ENCODE measurements at regions not wholly inside any gene's neighbourhood (a gene's known extent, or its start where the extent isn't known, plus 50 kb on each side); places are given as distances from the start of the nearest gene placed in this dataset.
"Not testable (repeated sequence)": the region's sequence is repeated elsewhere in the genome, so short reads cannot be mapped to it uniquely, and the experiment has no call there.

- H3K4me3 ChIP-seq; H3K27me3 ChIP-seq; intact Hi-C loops (cut with DNase I); H3K36me3 ChIP-seq; DNase-seq; H3K9me3 ChIP-seq; H3K4me1 ChIP-seq; H3K27ac ChIP-seq: not testable (repeated sequence)
- peak in 1 of 4 donors; percentile 21 for ATAC-seq
- 80 to 100% (median 85%) methylated on average over 2 to 7 of the region's 8 CpGs; no CpG with 5 or more reads in 1 of the 4 donors for WGBS, 4 donors
Observed at GRCh38 chr14:105723271-105723670, 196.9 kb downstream of the TMEM121 start.

GRCh38 chr14:105723776-105724175, 197.4 kb downstream of the TMEM121 start:
- not testable (repeated sequence) for ATAC-seq
- WGBS, 4 donors: 81 to 85% (median 83%) methylated on average over 5 to 15 of the region's 15 CpGs

GRCh38 chr14:105729825-105730368, 203.5 kb downstream of the TMEM121 start:
- H3K9me3 ChIP-seq: peaks cover 0 to 11% (median 0%) of the 10 kb centered on the region in 12 donors
- not testable (repeated sequence) for H3K4me1 ChIP-seq, H3K36me3 ChIP-seq, ATAC-seq, H3K27ac ChIP-seq, H3K4me3 ChIP-seq, H3K27me3 ChIP-seq
- peak in 1 of 5 donors; percentile 35 for DNase-seq
- intact Hi-C loops (cut with DNase I): loop anchor here in 1 of 10 donors (10.0 kb wide), 1 partner anchor 115 kb away; no protein-coding TSS in a partner anchor
- 64 to 74% (median 67%) methylated on average over 7 to 8 of the region's 8 CpGs for WGBS, 4 donors

More at GRCh38 chr14:105723776-105724175, 197.4 kb downstream of the TMEM121 start:
- peak in 1 of 5 donors; percentile 40 for DNase-seq
- H3K27ac ChIP-seq; H3K4me3 ChIP-seq; H3K4me1 ChIP-seq; H3K36me3 ChIP-seq; intact Hi-C loops (cut with DNase I); H3K27me3 ChIP-seq: not testable (repeated sequence)
- peaks cover 0 to 11% (median 0%) of the 10 kb centered on the region in 12 donors for H3K9me3 ChIP-seq

- not testable (repeated sequence) for H3K4me1 ChIP-seq, H3K36me3 ChIP-seq, DNase-seq, ATAC-seq, H3K4me3 ChIP-seq, H3K27me3 ChIP-seq, H3K27ac ChIP-seq, H3K9me3 ChIP-seq
- WGBS, 4 donors: 50 to 65% (median 62%) methylated on average over 7 of the region's 7 CpGs
- intact Hi-C loops (cut with DNase I): loop anchor here in 1 of 10 donors (10.0 kb wide), 1 partner anchor 116 kb away; no protein-coding TSS in a partner anchor
Observed at GRCh38 chr14:105730731-105731130, 204.3 kb downstream of the TMEM121 start.

GRCh38 chr14:105731221-105731985, 205.0 kb downstream of the TMEM121 start:
- intact Hi-C loops (cut with DNase I): loop anchor here in 1 of 10 donors (10.0 kb wide), 1 partner anchor 117 kb away; no protein-coding TSS in a partner anchor
- H3K4me1 ChIP-seq, H3K27ac ChIP-seq, H3K36me3 ChIP-seq, H3K4me3 ChIP-seq, H3K9me3 ChIP-seq, H3K27me3 ChIP-seq: not testable (repeated sequence)
- WGBS, 4 donors: 71 to 86% (median 74%) methylated on average over 26 to 31 of the region's 31 CpGs
- ATAC-seq (peak in 1 of 4 donors; percentile 19), DNase-seq (peak in 1 of 5 donors; percentile 39)

GRCh38 chr14:105733081-105734065, 207.0 kb downstream of the TMEM121 start:
- WGBS, 4 donors: 85 to 89% (median 86%) methylated on average over 22 of the region's 22 CpGs
- Histone ChIP-seq H3K4me1 (no peaks in the 10 kb centered on the region), H3K27me3 (no peaks in the 10 kb centered on the region), H3K9me3 (peaks cover 0 to 6% (median 0%) of the 10 kb centered on the region in 12 donors), H3K36me3 (no peaks in the 10 kb centered on the region), H3K4me3 (no peak overlapping the region), H3K27ac (no peak overlapping the region)
- ATAC-seq (peak in 1 of 4 donors; percentile 23), DNase-seq (no peak)
- TF ChIP-seq POLR2A (IDR thresholded peaks at IDR 0.05): no peak
- TF ChIP-seq CTCF (IDR thresholded peaks at IDR 0.05): no peak
- intact Hi-C loops (cut with DNase I): loop anchor here in 1 of 10 donors (10.0 kb wide), 1 partner anchor 119 kb away; no protein-coding TSS in a partner anchor

GRCh38 chr14:105734241-105734640, 207.9 kb downstream of the TMEM121 start:
- not testable (repeated sequence) for H3K4me1 ChIP-seq, DNase-seq, H3K27me3 ChIP-seq, H3K36me3 ChIP-seq, H3K9me3 ChIP-seq, H3K4me3 ChIP-seq, H3K27ac ChIP-seq
- intact Hi-C loops (cut with DNase I): loop anchor here in 1 of 10 donors (10.0 kb wide), 1 partner anchor 119 kb away; no protein-coding TSS in a partner anchor
- 68 to 82% (median 76%) methylated on average over 5 to 10 of the region's 14 CpGs for WGBS, 4 donors
- peak in 1 of 4 donors; percentile 50 for ATAC-seq

- not testable (repeated sequence) for DNase-seq
Observed at GRCh38 chr14:105736331-105736730, 209.9 kb downstream of the TMEM121 start.

More at GRCh38 chr14:105736331-105736730, 209.9 kb downstream of the TMEM121 start:
- not testable (repeated sequence) for ATAC-seq, H3K27ac ChIP-seq, H3K36me3 ChIP-seq, H3K4me3 ChIP-seq, H3K9me3 ChIP-seq, H3K4me1 ChIP-seq, H3K27me3 ChIP-seq
- intact Hi-C loops (cut with DNase I): loop anchor here in 1 of 10 donors (10.0 kb wide), 1 partner anchor 122 kb away; no protein-coding TSS in a partner anchor
- 79 to 89% (median 86%) methylated on average over 11 to 17 of the region's 20 CpGs for WGBS, 4 donors

Data from heart left ventricle (tissue), 16 donors.